HK-2 (cell line): ENCODE measurements at regions not wholly inside any gene's neighbourhood (a gene's known extent, or its start where the extent isn't known, plus 50 kb on each side); places are given as distances from the start of the nearest gene placed in this dataset.

ENCODE experiments used
- DNase-seq: peaks from one replicate; pipeline ENCODE4 v3.0.0-alpha.2; 2018; ENCODE audit not compliant: unreplicated experiment

DNA sequence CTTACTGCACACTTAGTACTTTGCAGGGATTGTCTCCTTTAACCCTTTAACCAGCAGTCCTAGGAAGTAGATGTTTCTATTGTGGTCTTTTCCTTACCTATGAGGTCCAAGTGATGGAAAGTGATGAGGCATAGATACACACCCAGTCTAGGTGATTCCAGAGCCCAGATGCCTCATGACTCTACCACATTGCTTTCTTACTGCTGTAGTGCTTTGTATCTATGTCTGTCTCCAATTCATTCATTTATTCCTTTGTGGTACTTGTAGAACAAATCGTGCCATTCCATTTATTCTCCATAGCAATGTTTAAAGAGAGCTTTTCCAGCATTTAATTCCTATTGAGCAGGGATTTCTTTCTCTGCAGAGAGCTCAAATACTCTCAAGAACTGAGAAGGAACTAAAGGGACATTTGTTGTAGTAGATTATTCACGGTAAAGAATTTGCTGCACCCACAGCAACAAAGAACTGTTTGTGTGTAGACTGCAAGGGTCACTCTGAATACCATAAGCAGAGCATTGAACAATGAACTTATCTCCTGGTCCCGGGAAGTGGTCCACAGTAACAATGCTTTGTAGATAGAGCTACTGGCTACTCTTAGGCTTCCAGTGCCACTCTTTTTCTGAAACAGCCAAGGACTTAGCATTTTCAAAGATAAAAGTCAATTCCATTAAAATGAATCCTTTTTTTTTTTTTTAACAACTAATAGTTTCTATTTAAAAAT lies 337.0 kb downstream of the PTEN start:
- no peak for DNase-seq

GRCh38 chr10:88205842-88206446 lies 342.5 kb downstream of the PTEN start:
- no peak for DNase-seq

GRCh38 chr10:88207121-88207546 lies 343.7 kb downstream of the PTEN start:
- no peak for DNase-seq

- no peak for DNase-seq
Observed at GRCh38 chr10:88209231-88209630, 345.8 kb downstream of the PTEN start.

- DNase-seq: no peak
Observed at GRCh38 chr10:88209837-88210561, 346.6 kb downstream of the PTEN start.

DNA sequence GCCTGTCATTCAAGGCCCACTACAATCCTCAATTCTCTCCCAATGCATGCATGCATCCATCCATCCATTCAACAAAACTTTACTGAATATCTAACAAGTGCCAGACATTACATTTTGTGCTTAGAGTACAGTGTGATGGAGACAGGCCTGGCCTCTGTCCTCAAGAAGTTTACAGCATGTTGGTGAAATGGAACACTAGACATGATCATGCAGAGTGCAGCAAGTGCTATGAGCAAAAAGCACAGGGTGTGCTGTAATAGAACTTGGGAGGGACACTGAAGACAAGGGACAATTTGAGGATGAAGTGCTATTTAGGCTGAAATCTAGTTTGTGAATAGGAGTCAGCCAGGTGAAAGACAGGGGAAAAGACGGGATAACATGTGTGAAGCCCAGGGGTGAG lies 347.8 kb downstream of the PTEN start:
- no peak for DNase-seq

- DNase-seq: no peak
Observed at GRCh38 chr10:88212069-88212468, 348.6 kb downstream of the PTEN start.

DNA sequence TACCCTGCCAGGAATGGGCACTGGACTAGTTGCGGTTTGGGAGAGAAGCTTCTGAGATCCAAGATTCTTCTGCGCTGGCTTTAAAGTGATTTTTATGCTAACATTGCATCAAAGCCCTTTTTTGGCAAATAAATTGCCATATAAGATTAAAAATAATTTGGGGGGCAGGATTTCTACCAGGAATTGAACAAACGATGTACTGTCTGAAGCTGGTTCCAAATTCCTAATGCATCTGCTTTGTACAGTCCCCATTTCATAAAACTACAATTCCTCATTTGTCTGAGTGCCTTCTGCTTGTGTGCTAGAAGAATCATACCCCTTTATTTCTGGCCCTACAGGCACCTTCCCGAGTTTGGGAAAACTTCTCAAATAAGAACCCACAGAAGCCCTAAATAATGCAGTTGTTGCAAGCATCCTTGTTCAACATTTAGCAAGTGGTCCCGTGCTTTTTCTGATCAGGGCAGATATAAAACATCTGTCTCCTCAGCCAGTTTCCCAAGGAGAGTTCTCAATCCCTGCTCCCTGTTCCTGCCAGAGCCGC lies 349.7 kb downstream of the PTEN start:
- DNase-seq: no peak

DNA sequence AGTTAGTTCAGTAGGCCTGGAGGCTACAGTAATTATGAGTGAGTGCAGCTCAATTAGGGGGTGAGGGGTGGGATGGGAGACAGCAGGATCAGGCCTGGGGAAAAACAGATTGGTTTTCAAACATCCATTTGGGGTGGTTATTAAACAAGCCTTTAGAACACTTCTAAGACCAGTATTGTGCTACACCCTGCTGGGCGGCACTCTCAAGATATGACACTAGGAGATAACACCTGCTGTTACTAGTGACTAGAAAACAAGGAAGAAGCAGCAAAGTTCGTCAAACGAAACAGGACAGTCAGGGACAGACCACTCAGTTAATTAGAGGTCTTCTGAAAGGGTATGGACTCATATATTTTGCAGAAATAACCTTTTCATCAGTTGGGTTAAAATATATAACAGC lies 353.6 kb downstream of the PTEN start:
- no peak for DNase-seq

DNA sequence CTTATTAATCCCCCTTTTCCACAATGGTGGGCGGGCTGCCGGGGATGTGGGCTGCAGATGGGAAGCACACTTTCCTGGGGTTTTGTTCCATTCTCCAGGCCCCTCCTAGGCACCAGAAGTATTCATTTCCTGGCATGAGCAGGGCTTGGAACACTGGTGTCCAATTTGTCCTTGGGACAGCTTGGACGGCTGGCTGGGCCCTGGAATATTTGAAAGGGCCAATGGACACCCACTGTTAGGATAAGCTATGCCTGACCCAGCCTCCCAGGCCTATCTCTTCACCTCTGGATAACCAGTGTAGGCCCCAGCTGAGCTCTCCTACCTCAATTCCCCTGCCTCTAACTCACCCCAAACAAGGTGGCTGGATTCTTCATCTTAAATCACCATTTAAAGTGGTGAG lies 354.9 kb downstream of the PTEN start:
- DNase-seq: no peak

- DNase-seq: no peak
Observed at GRCh38 chr10:88219753-88220152, 356.3 kb downstream of the PTEN start.

- no peak for DNase-seq
Observed at GRCh38 chr10:88221010-88221973, 357.9 kb downstream of the PTEN start.

DNA sequence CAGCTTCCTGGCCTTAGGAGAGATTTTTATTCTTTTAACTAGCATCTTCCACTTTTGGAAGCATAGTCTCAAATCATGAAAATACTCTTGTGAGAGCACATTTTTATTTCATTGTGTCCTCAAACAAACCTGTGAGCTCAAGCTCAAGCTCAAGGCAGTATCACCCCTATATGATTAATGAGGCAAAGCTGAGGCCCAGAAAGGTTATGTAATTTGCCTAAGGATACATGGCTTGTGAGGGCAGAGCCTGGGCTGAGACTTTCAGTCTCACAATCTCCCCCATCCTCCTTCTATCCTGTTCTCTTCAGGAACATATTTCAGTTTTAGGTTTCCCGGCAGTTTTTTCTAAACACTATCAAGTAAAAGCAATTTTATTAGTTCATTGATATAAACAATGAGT lies 359.5 kb downstream of the PTEN start:
- DNase-seq: no peak
